ENCODE measurements at regions not wholly inside any gene's neighbourhood (a gene's known extent, or its start where the extent isn't known, plus 50 kb on each side); places are given as distances from the start of the nearest gene placed in this dataset.
"Not testable (repeated sequence)": the region's sequence is repeated elsewhere in the genome, so short reads cannot be mapped to it uniquely, and the experiment has no call there.

- Histone ChIP-seq H3K4me1 (ENCODE audit: control insufficient read depth, insufficient read depth, low read length, poor library complexity, severe bottlenecking) (peaks cover 6% of the 10 kb centered on the region), H3K4me3 (ENCODE audit: extremely low read depth, insufficient read depth, low read length, poor library complexity, severe bottlenecking) (no peak overlapping the region), H3K9me3 (ENCODE audit: control insufficient read depth, low read length) (no peaks in the 10 kb centered on the region), H3K27ac (ENCODE audit: low read depth, low read length, severe bottlenecking) (no peak overlapping the region), H3K36me3 (ENCODE audit: control insufficient read depth, insufficient read depth, low read length) (no peaks in the 10 kb centered on the region)
- 0% methylated on average over 1 of the region's 3 CpGs; no CpG with 5 or more reads in 1 of the 2 experiments for WGBS, 2 experiments (ENCODE audit: insufficient coverage in 2 of 2)
Measured at GRCh38 chr3:124360563-124360962, 368.6 kb upstream of the ROPN1 start.

GRCh38 chr3:124361566-124361965 lies 368.7 kb upstream of the UMPS start:
- no CpG with 5 or more reads among the region's 3 CpGs for WGBS, 2 experiments (ENCODE audit: insufficient coverage in 2 of 2)
- Histone ChIP-seq H3K36me3 (ENCODE audit: control insufficient read depth, insufficient read depth, low read length) (no peaks in the 10 kb centered on the region), H3K27ac (ENCODE audit: low read depth, low read length, severe bottlenecking) (no peak overlapping the region)

GRCh38 chr3:124362455-124362854 lies 367.8 kb upstream of the UMPS start:
- Histone ChIP-seq H3K4me1 (ENCODE audit: control insufficient read depth, insufficient read depth, low read length, poor library complexity, severe bottlenecking) (peaks cover 6% of the 10 kb centered on the region), H3K36me3 (ENCODE audit: control insufficient read depth, insufficient read depth, low read length) (no peaks in the 10 kb centered on the region), H3K9me3 (ENCODE audit: control insufficient read depth, low read length) (no peaks in the 10 kb centered on the region), H3K4me3 (ENCODE audit: extremely low read depth, insufficient read depth, low read length, poor library complexity, severe bottlenecking) (no peak overlapping the region), H3K27ac (ENCODE audit: low read depth, low read length, severe bottlenecking) (no peak overlapping the region)
- 100% methylated on average over 2 of the region's 2 CpGs; no CpG with 5 or more reads in 1 of the 2 experiments for WGBS, 2 experiments (ENCODE audit: insufficient coverage in 2 of 2)

More at GRCh38 chr3:124361566-124361965, 368.7 kb upstream of the UMPS start:
- H3K9me3 ChIP-seq (ENCODE audit: control insufficient read depth, low read length) = no peaks in the 10 kb centered on the region
- no peak overlapping the region for H3K4me3 ChIP-seq (ENCODE audit: extremely low read depth, insufficient read depth, low read length, poor library complexity, severe bottlenecking)
- peaks cover 6% of the 10 kb centered on the region for H3K4me1 ChIP-seq (ENCODE audit: control insufficient read depth, insufficient read depth, low read length, poor library complexity, severe bottlenecking)

- H3K9me3 ChIP-seq (ENCODE audit: control insufficient read depth, low read length) = no peaks in the 10 kb centered on the region
- H3K27ac ChIP-seq (ENCODE audit: low read depth, low read length, severe bottlenecking) = no peak overlapping the region
- no peaks in the 10 kb centered on the region for H3K36me3 ChIP-seq (ENCODE audit: control insufficient read depth, insufficient read depth, low read length)
- H3K4me3 ChIP-seq (ENCODE audit: extremely low read depth, insufficient read depth, low read length, poor library complexity, severe bottlenecking) = no peak overlapping the region
- H3K4me1 ChIP-seq (ENCODE audit: control insufficient read depth, insufficient read depth, low read length, poor library complexity, severe bottlenecking) = peaks cover 6% of the 10 kb centered on the region
Measured at GRCh38 chr3:124363476-124363875, 366.8 kb upstream of the UMPS start.

- Histone ChIP-seq H3K27ac (ENCODE audit: low read depth, low read length, severe bottlenecking) (no peak overlapping the region), H3K9me3 (ENCODE audit: control insufficient read depth, low read length) (no peaks in the 10 kb centered on the region)
Measured at GRCh38 chr3:124364317-124365020, 365.8 kb upstream of the UMPS start.

GRCh38 chr3:124366655-124367054 lies 363.6 kb upstream of the UMPS start:
- H3K27ac ChIP-seq (ENCODE audit: low read depth, low read length, severe bottlenecking); H3K9me3 ChIP-seq (ENCODE audit: control insufficient read depth, low read length); H3K4me1 ChIP-seq (ENCODE audit: control insufficient read depth, insufficient read depth, low read length, poor library complexity, severe bottlenecking); H3K36me3 ChIP-seq (ENCODE audit: control insufficient read depth, insufficient read depth, low read length); H3K4me3 ChIP-seq (ENCODE audit: extremely low read depth, insufficient read depth, low read length, poor library complexity, severe bottlenecking): not testable (repeated sequence)
- WGBS, 2 experiments (ENCODE audit: insufficient coverage in 2 of 2) = no CpG with 5 or more reads among the region's 27 CpGs

More at GRCh38 chr3:124364317-124365020, 365.8 kb upstream of the UMPS start:
- no peak overlapping the region for H3K4me3 ChIP-seq (ENCODE audit: extremely low read depth, insufficient read depth, low read length, poor library complexity, severe bottlenecking)
- WGBS, 2 experiments (ENCODE audit: insufficient coverage in 2 of 2) = 73 to 88% methylated on average over 2 of the region's 2 CpGs
- H3K4me1 ChIP-seq (ENCODE audit: control insufficient read depth, insufficient read depth, low read length, poor library complexity, severe bottlenecking) = peaks cover 6% of the 10 kb centered on the region
- no peaks in the 10 kb centered on the region for H3K36me3 ChIP-seq (ENCODE audit: control insufficient read depth, insufficient read depth, low read length)

- Histone ChIP-seq H3K9me3 (ENCODE audit: control insufficient read depth, low read length) (no peaks in the 10 kb centered on the region), H3K4me3 (ENCODE audit: extremely low read depth, insufficient read depth, low read length, poor library complexity, severe bottlenecking) (no peak overlapping the region), H3K36me3 (ENCODE audit: control insufficient read depth, insufficient read depth, low read length) (peaks cover 4% of the 10 kb centered on the region), H3K4me1 (ENCODE audit: control insufficient read depth, insufficient read depth, low read length, poor library complexity, severe bottlenecking) (no peaks in the 10 kb centered on the region), H3K27ac (ENCODE audit: low read depth, low read length, severe bottlenecking) (no peak overlapping the region)
- WGBS, 2 experiments (ENCODE audit: insufficient coverage in 2 of 2) = 40% methylated on average over 1 of the region's 3 CpGs; no CpG with 5 or more reads in 1 of the 2 experiments
Measured at GRCh38 chr3:124372775-124373174, 357.5 kb upstream of the UMPS start.

GRCh38 chr3:124373524-124373923 lies 356.7 kb upstream of the UMPS start:
- Histone ChIP-seq H3K4me3 (ENCODE audit: extremely low read depth, insufficient read depth, low read length, poor library complexity, severe bottlenecking) (no peak overlapping the region), H3K36me3 (ENCODE audit: control insufficient read depth, insufficient read depth, low read length) (peaks cover 4% of the 10 kb centered on the region), H3K9me3 (ENCODE audit: control insufficient read depth, low read length) (no peaks in the 10 kb centered on the region), H3K4me1 (ENCODE audit: control insufficient read depth, insufficient read depth, low read length, poor library complexity, severe bottlenecking) (no peaks in the 10 kb centered on the region), H3K27ac (ENCODE audit: low read depth, low read length, severe bottlenecking) (no peak overlapping the region)
- 95 to 100% methylated on average over 1 to 2 of the region's 2 CpGs for WGBS, 2 experiments (ENCODE audit: insufficient coverage in 2 of 2)

GRCh38 chr3:124374583-124374982 lies 355.7 kb upstream of the UMPS start:
- WGBS, 2 experiments (ENCODE audit: insufficient coverage in 2 of 2) = 100% methylated on average over 2 of the region's 3 CpGs; no CpG with 5 or more reads in 1 of the 2 experiments
- no peak overlapping the region for H3K27ac ChIP-seq (ENCODE audit: low read depth, low read length, severe bottlenecking)
- no peak overlapping the region for H3K4me3 ChIP-seq (ENCODE audit: extremely low read depth, insufficient read depth, low read length, poor library complexity, severe bottlenecking)

GRCh38 chr3:124381575-124382333 lies 348.5 kb upstream of the UMPS start:
- 86 to 92% methylated on average over 2 of the region's 4 CpGs for WGBS, 2 experiments (ENCODE audit: insufficient coverage in 2 of 2)
- Histone ChIP-seq H3K9me3 (ENCODE audit: control insufficient read depth, low read length) (no peaks in the 10 kb centered on the region), H3K4me3 (ENCODE audit: extremely low read depth, insufficient read depth, low read length, poor library complexity, severe bottlenecking) (no peak overlapping the region), H3K27ac (ENCODE audit: low read depth, low read length, severe bottlenecking) (no peak overlapping the region), H3K36me3 (ENCODE audit: control insufficient read depth, insufficient read depth, low read length) (no peaks in the 10 kb centered on the region), H3K4me1 (ENCODE audit: control insufficient read depth, insufficient read depth, low read length, poor library complexity, severe bottlenecking) (peaks cover 38% of the 10 kb centered on the region)

More at GRCh38 chr3:124374583-124374982, 355.7 kb upstream of the UMPS start:
- Histone ChIP-seq H3K9me3 (ENCODE audit: control insufficient read depth, low read length) (no peaks in the 10 kb centered on the region), H3K4me1 (ENCODE audit: control insufficient read depth, insufficient read depth, low read length, poor library complexity, severe bottlenecking) (no peaks in the 10 kb centered on the region), H3K36me3 (ENCODE audit: control insufficient read depth, insufficient read depth, low read length) (peaks cover 4% of the 10 kb centered on the region)

GRCh38 chr3:124383051-124383450 lies 347.2 kb upstream of the UMPS start:
- Histone ChIP-seq H3K9me3 (ENCODE audit: control insufficient read depth, low read length) (no peaks in the 10 kb centered on the region), H3K4me3 (ENCODE audit: extremely low read depth, insufficient read depth, low read length, poor library complexity, severe bottlenecking) (no peak overlapping the region), H3K4me1 (ENCODE audit: control insufficient read depth, insufficient read depth, low read length, poor library complexity, severe bottlenecking) (peaks cover 38% of the 10 kb centered on the region), H3K27ac (ENCODE audit: low read depth, low read length, severe bottlenecking) (no peak overlapping the region), H3K36me3 (ENCODE audit: control insufficient read depth, insufficient read depth, low read length) (no peaks in the 10 kb centered on the region)
- 45 to 53% methylated on average over 3 of the region's 4 CpGs for whole genome bisulfite sequencing, 2 experiments (ENCODE audit: insufficient coverage in 2 of 2)

Data from mesodermal cell (in vitro differentiated cells).